Ishikawa (cell line): ENCODE measurements at regions not wholly inside any gene's neighbourhood (a gene's known extent, or its start where the extent isn't known, plus 50 kb on each side); places are given as distances from the start of the nearest gene placed in this dataset.

Experiments
- EP300 ChIP-seq: IDR thresholded peaks from 2 replicates; pipeline ENCODE4 v1.6.1; 2012; ENCODE audit warnings: borderline replicate concordance
- MAX ChIP-seq: IDR thresholded peaks from 2 replicates; pipeline ENCODE4 v1.6.1; 2012
- NFIC ChIP-seq: IDR thresholded peaks from 2 replicates; pipeline ENCODE4 v1.6.1; 2012
- RAD21 ChIP-seq: IDR thresholded peaks from 2 replicates; pipeline ENCODE4 v1.6.1; 2012; ENCODE audit warnings: low read depth
- REST ChIP-seq: IDR thresholded peaks from 2 replicates; pipeline ENCODE4 v1.6.1; 2012; ENCODE audit warnings: low read depth, mild to moderate bottlenecking
- TAF1 ChIP-seq: IDR thresholded peaks from 2 replicates; pipeline ENCODE4 v1.6.1; 2012; ENCODE audit warnings: low read depth, mild to moderate bottlenecking
- YY1 ChIP-seq: IDR thresholded peaks from 2 replicates; pipeline ENCODE4 v1.6.1; 2012; ENCODE audit warnings: low read depth

- TF ChIP-seq TAF1 (no peak), YY1 (no peak), MAX (no peak), EP300 (no peak), NFIC (no peak), RAD21 (no peak), REST (no peak)
Observed at GRCh38 chr10:3640816-3641215, 144.2 kb downstream of the KLF6 start.
